ENCODE measurements at regions not wholly inside any gene's neighbourhood (a gene's known extent, or its start where the extent isn't known, plus 50 kb on each side); places are given as distances from the start of the nearest gene placed in this dataset.

DNA sequence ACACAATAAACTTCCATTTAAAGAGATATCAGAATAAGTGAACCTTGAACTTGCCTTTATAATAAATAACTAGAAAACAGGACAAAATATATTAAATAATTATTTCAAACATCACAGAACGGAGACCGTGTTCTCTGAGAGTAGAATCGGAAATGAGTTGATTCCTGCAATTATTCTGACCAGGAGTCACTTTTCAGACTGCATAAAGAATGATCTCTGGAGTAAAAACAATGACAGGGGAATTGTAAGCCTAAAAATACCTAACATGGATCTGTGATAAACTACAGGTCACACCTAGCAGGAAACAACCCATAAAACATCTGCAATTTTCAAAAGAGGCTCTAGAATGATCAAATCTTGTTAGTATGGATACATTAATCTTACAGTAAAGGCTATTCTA lies 577.5 kb upstream of the SORCS1 start:
- Mint-ChIP-seq H3K27me3 (ENCODE audit: low read depth) (no peaks in the 10 kb centered on the region), H3K4me1 (no peaks in the 10 kb centered on the region), H3K9me3 (peaks cover 0 to 2% of the 10 kb centered on the region in 2 experiments; a peak in 1 of 5 replicates), H3K4me3 (no peak overlapping the region), H3K27ac (no peak overlapping the region), H3K36me3 (ENCODE audit: insufficient read depth in 1 of 3, low read depth in 3 of 3) (no peaks in the 10 kb centered on the region)
- Histone ChIP-seq H2BK5ac (ENCODE audit: insufficient read length, low read length) (no peak overlapping the region), H2BK15ac (ENCODE audit: low read depth, low read length) (no peak overlapping the region), H3T11ph (ENCODE audit: low read length) (no peak overlapping the region), H3K79me1 (ENCODE audit: insufficient read depth, low read depth, low read length, poor library complexity, severe bottlenecking) (no peaks in the 10 kb centered on the region), H3K4ac (ENCODE audit: low read depth, low read length) (no peak overlapping the region), H3K56ac (ENCODE audit: insufficient read length, low read depth, low read length) (no peak overlapping the region), H3K27ac (ENCODE audit: insufficient read length, low read depth, low read length) (no peak overlapping the region), H3K4me2 (ENCODE audit: insufficient read depth, insufficient read length, low read length) (no peak overlapping the region), H3K79me2 (ENCODE audit: insufficient read depth, low read length) (no peaks in the 10 kb centered on the region), H2BK120ac (ENCODE audit: low read depth, low read length, poor library complexity, severe bottlenecking) (no peak overlapping the region), H2AFZ (ENCODE audit: low read length) (no peak overlapping the region), H3K14ac (ENCODE audit: insufficient read depth, low read length) (no peak overlapping the region), H3K18ac (ENCODE audit: insufficient read length, low read depth, low read length) (no peak overlapping the region), H2AK5ac (ENCODE audit: insufficient read length, low read length) (no peak overlapping the region), H3K27me3 (ENCODE audit: insufficient read depth, low read length) (no peaks in the 10 kb centered on the region), H3K23ac (ENCODE audit: insufficient read length, low read depth, low read length) (no peak overlapping the region), H4K91ac (ENCODE audit: insufficient read length, low read depth, low read length) (no peak overlapping the region), H3K9me3 (ENCODE audit: control insufficient read depth, low read depth, low read length) (no peaks in the 10 kb centered on the region), H2BK20ac (ENCODE audit: low read depth, low read length, poor library complexity, severe bottlenecking) (no peak overlapping the region), H3K4me1 (ENCODE audit: insufficient read depth, low read length) (no peaks in the 10 kb centered on the region), H3K9ac (ENCODE audit: extremely low read depth, insufficient read length, low read length) (no peak overlapping the region), H4K5ac (ENCODE audit: insufficient read length, low read depth, low read length) (no peak overlapping the region), H2BK12ac (ENCODE audit: insufficient read length, low read depth, low read length) (no peak overlapping the region), H4K20me1 (ENCODE audit: control insufficient read depth, insufficient read depth, insufficient read length) (no peaks in the 10 kb centered on the region), H4K8ac (replicated peaks; ENCODE audit: insufficient read length, low read depth, low read length) (no peak overlapping the region), H3K23me2 (ENCODE audit: insufficient read length, low read depth, low read length, poor library complexity, severe bottlenecking) (no peaks in the 10 kb centered on the region)
- no CpG with 5 or more reads among the region's 3 CpGs for WGBS (ENCODE audit: extremely low coverage, insufficient read length, low lambda C conversion rate)
- TF ChIP-seq CTCF (conservative IDR thresholded peaks at IDR 0.05) = no peak
- no peak for DNase-seq

All from H9 (cell line).